ENCODE measurements at regions not wholly inside any gene's neighbourhood (a gene's known extent, or its start where the extent isn't known, plus 50 kb on each side); places are given as distances from the start of the nearest gene placed in this dataset.

GRCh38 chr5:166716856-166717492 is 1574.5 kb upstream of the WWC1 start:
- H3K27ac ChIP-seq = no peak overlapping the region
- DNase-seq = no peak
- no peaks in the 10 kb centered on the region for H3K36me3 ChIP-seq
- H3K4me3 ChIP-seq = no peak overlapping the region
- intact Hi-C loops (cut with DNase I; ENCODE audit: low total_unique reads) = no loop called here
- peaks cover 0 to 42% (median 5%) of the 10 kb centered on the region in 8 donors for H3K9me3 ChIP-seq
- TF ChIP-seq POLR2AphosphoS5 (IDR thresholded peaks at IDR 0.05) (no peak), POLR2A (IDR thresholded peaks at IDR 0.05) (no peak), CTCF (IDR thresholded peaks at IDR 0.05 in 8 of 11, conservative IDR thresholded peaks at IDR 0.05 in 3 of 11) (no peak)
- WGBS, 5 donors = 71 to 89% (median 77%) methylated on average over 6 of the region's 6 CpGs
- H3K4me1 ChIP-seq = no peaks in the 10 kb centered on the region
- H3K27me3 ChIP-seq (replicated peaks in 1 of 7) = no peaks in the 10 kb centered on the region

- no peak overlapping the region for H3K27ac ChIP-seq
- DNase-seq = no peak
- H3K27me3 ChIP-seq (replicated peaks in 1 of 7) = no peaks in the 10 kb centered on the region
- peaks cover 0 to 27% (median 2%) of the 10 kb centered on the region in 8 donors for H3K9me3 ChIP-seq
- no peak for TF ChIP-seq CTCF (IDR thresholded peaks at IDR 0.05 in 8 of 11, conservative IDR thresholded peaks at IDR 0.05 in 3 of 11)
- TF ChIP-seq POLR2A (IDR thresholded peaks at IDR 0.05) = no peak
- no peak for TF ChIP-seq POLR2AphosphoS5 (IDR thresholded peaks at IDR 0.05)
- H3K36me3 ChIP-seq = no peaks in the 10 kb centered on the region
- intact Hi-C loops (cut with DNase I; ENCODE audit: low total_unique reads) = no loop called here
- no peaks in the 10 kb centered on the region for H3K4me1 ChIP-seq
- no peak overlapping the region for H3K4me3 ChIP-seq
- WGBS, 5 donors = 77 to 83% (median 82%) methylated on average over 2 of the region's 2 CpGs
These were observed 1571.5 kb upstream of the WWC1 start for GRCh38 chr5:166719991-166720390.

- H3K4me1 ChIP-seq = no peaks in the 10 kb centered on the region
- peaks cover 0 to 18% (median 0%) of the 10 kb centered on the region in 8 donors for H3K9me3 ChIP-seq
- 84 to 95% (median 93%) methylated on average over 2 of the region's 2 CpGs for WGBS, 5 donors
- DNase-seq = no peak
- TF ChIP-seq POLR2AphosphoS5 (IDR thresholded peaks at IDR 0.05) = no peak
- no peak for TF ChIP-seq CTCF (IDR thresholded peaks at IDR 0.05 in 8 of 11, conservative IDR thresholded peaks at IDR 0.05 in 3 of 11)
- TF ChIP-seq POLR2A (IDR thresholded peaks at IDR 0.05) = no peak
- H3K4me3 ChIP-seq = no peak overlapping the region
- H3K36me3 ChIP-seq = no peaks in the 10 kb centered on the region
- no peaks in the 10 kb centered on the region for H3K27me3 ChIP-seq (replicated peaks in 1 of 7)
- intact Hi-C loops (cut with DNase I; ENCODE audit: low total_unique reads) = no loop called here
- no peak overlapping the region for H3K27ac ChIP-seq
These were observed 1568.5 kb upstream of the WWC1 start for GRCh38 chr5:166722939-166723338.

GRCh38 chr5:166724284-166724683 is 1567.2 kb upstream of the WWC1 start:
- H3K27me3 ChIP-seq (replicated peaks in 1 of 7) = no peaks in the 10 kb centered on the region
- peaks cover 0 to 18% (median 0%) of the 10 kb centered on the region in 8 donors for H3K9me3 ChIP-seq
- no peak overlapping the region for H3K4me3 ChIP-seq
- H3K27ac ChIP-seq = no peak overlapping the region
- WGBS, 5 donors = 73 to 80% (median 78%) methylated on average over 5 of the region's 5 CpGs
- DNase-seq = no peak
- no peaks in the 10 kb centered on the region for H3K4me1 ChIP-seq
- no peaks in the 10 kb centered on the region for H3K36me3 ChIP-seq
- intact Hi-C loops (cut with DNase I; ENCODE audit: low total_unique reads) = no loop called here
- TF ChIP-seq POLR2A (IDR thresholded peaks at IDR 0.05) (no peak), POLR2AphosphoS5 (IDR thresholded peaks at IDR 0.05) (no peak), CTCF (IDR thresholded peaks at IDR 0.05 in 8 of 11, conservative IDR thresholded peaks at IDR 0.05 in 3 of 11) (no peak)
